GM13977 (cell line): ENCODE measurements at regions not wholly inside any gene's neighbourhood (a gene's known extent, or its start where the extent isn't known, plus 50 kb on each side); places are given as distances from the start of the nearest gene placed in this dataset.

Source experiments
- DNase-seq: peaks from one replicate; pipeline ENCODE4 v3.0.0; 2012; ENCODE audit warnings: low spot score
- in situ Hi-C: fragments of 300-500 bp; cut with MboI; formaldehyde crosslinking; loops from one replicate; pipeline ENCODE4 v1.12.0; 2022; ENCODE audit warnings: low sequenced_read_pairs, low pct_unique_long_range_greater_than_20kb, mixed read lengths, inconsistent platforms; ENCODE audit not compliant: unreplicated experiment
- TF ChIP-seq, protein P1 (sequence below): IDR thresholded peaks from 2 replicates; pipeline ENCODE4 v1.5.1; 2012; ENCODE audit warnings: mild to moderate bottlenecking, control low read depth; ENCODE audit not compliant: insufficient read depth; ENCODE audit errors: extremely low read depth, missing control alignments

GRCh38 chr10:57950442-57950974 lies 317.2 kb downstream of the IPMK start:
- DNase-seq: no peak
- TF ChIP-seq, protein P1, sequence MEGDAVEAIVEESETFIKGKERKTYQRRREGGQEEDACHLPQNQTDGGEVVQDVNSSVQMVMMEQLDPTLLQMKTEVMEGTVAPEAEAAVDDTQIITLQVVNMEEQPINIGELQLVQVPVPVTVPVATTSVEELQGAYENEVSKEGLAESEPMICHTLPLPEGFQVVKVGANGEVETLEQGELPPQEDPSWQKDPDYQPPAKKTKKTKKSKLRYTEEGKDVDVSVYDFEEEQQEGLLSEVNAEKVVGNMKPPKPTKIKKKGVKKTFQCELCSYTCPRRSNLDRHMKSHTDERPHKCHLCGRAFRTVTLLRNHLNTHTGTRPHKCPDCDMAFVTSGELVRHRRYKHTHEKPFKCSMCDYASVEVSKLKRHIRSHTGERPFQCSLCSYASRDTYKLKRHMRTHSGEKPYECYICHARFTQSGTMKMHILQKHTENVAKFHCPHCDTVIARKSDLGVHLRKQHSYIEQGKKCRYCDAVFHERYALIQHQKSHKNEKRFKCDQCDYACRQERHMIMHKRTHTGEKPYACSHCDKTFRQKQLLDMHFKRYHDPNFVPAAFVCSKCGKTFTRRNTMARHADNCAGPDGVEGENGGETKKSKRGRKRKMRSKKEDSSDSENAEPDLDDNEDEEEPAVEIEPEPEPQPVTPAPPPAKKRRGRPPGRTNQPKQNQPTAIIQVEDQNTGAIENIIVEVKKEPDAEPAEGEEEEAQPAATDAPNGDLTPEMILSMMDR: no peak
- in situ Hi-C loops: no loop called here

DNA sequence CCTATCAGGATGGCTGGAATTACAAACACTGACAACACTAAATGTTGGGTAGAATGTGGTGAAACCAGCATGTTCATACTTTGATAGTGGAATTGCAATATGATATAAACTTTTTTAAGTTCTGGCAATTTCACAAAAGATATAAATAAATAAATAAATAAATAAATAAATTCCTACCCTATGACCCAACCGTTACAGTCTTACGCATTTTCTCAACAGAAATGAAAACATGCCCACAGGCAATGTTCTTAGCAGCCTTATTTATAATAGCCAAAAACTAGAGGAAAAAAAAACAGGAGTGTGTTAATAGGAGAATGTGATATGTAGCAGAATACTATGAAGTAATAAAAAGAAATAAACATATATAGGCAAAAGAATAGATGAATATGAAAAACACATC lies 318.9 kb downstream of the IPMK start:
- in situ Hi-C loops: no loop called here
- no peak for DNase-seq
- TF ChIP-seq, protein P1: no peak

- in situ Hi-C loops: no loop called here
- TF ChIP-seq, protein P1: no peak
- no peak for DNase-seq
Measured at GRCh38 chr10:57946833-57947232, 320.9 kb downstream of the IPMK start.

- DNase-seq: no peak
- in situ Hi-C loops: no loop called here
- TF ChIP-seq, protein P1: no peak
Measured at GRCh38 chr10:57943701-57944100, 324.0 kb downstream of the IPMK start.

- TF ChIP-seq, protein P1: no peak
- in situ Hi-C loops: no loop called here
- no peak for DNase-seq
Measured at GRCh38 chr10:57925045-57925444, 342.6 kb downstream of the IPMK start.

- in situ Hi-C loops: no loop called here
- no peak for DNase-seq
- TF ChIP-seq, protein P1: no peak
Measured at GRCh38 chr10:57921140-57921539, 346.6 kb downstream of the IPMK start.

DNA sequence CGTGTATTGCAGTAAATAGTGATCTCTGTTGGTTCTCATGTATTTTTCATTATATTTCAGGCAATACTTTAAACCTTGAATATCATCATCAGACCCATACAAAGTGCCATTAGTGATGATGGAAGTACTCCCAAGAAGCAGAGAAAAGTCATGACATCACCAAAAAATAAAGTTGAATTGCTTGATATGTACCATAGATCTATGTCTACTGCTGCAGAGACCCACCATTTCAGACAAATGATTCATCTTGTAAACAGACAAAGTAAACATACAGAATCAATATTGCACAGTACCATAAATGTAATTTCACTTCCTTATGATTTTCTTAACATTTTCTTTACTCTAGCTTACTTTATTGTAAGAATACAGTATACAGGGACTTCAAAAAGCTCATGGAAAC lies 347.8 kb downstream of the IPMK start:
- DNase-seq: no peak
- in situ Hi-C loops: no loop called here
- TF ChIP-seq, protein P1: no peak
